Neuronal stem cell (in vitro differentiated cells): ENCODE measurements at regions not wholly inside any gene's neighbourhood (a gene's known extent, or its start where the extent isn't known, plus 50 kb on each side); places are given as distances from the start of the nearest gene placed in this dataset.
A peak's percentile ranks its signal among the peaks of the same experiment; 100 is the strongest.

ENCODE experiments used
- DNase-seq: peaks from one replicate; pipeline ENCODE4 v3.0.0-alpha.2; 2013; ENCODE audit warnings: low spot score
- H2AFZ ChIP-seq: one replicate; pipeline ENCODE4 v1.6.1; 2013; ENCODE audit warnings: mild to moderate bottlenecking, low read length, inconsistent platforms
- H2AK5ac ChIP-seq: 2 replicates; pipeline ENCODE4 v1.6.1; 2013; ENCODE audit warnings: low read depth, mild to moderate bottlenecking, inconsistent platforms, low read length, moderate library complexity, mixed read lengths
- H2BK120ac ChIP-seq: 2 replicates; pipeline ENCODE4 v1.6.1; 2013; ENCODE audit warnings: low read depth, mild to moderate bottlenecking, inconsistent platforms, low read length, moderate library complexity, mixed read lengths
- H2BK12ac ChIP-seq: one replicate; pipeline ENCODE4 v1.6.1; 2013; ENCODE audit warnings: low read length, inconsistent platforms
- H2BK15ac ChIP-seq: 2 replicates; pipeline ENCODE4 v1.6.1; 2013; ENCODE audit warnings: mild to moderate bottlenecking, low read length, inconsistent platforms, mixed read lengths
- H2BK5ac ChIP-seq: one replicate; pipeline ENCODE4 v1.6.1; 2013; ENCODE audit warnings: inconsistent platforms, mild to moderate bottlenecking, low read length, moderate library complexity
- H3K14ac ChIP-seq: one replicate; pipeline ENCODE4 v1.6.1; 2013; ENCODE audit warnings: low read length, inconsistent platforms
- H3K18ac ChIP-seq: 2 replicates; pipeline ENCODE4 v1.6.1; 2013; ENCODE audit warnings: low read length, inconsistent platforms
- H3K23ac ChIP-seq: 2 replicates; pipeline ENCODE4 v1.6.1; 2013; ENCODE audit warnings: low read depth, mild to moderate bottlenecking, mixed read lengths, low read length, inconsistent platforms; ENCODE audit not compliant: poor library complexity
- H3K27ac ChIP-seq: replicated peaks from 3 replicates; pipeline ENCODE4 v1.5.1; 2013; ENCODE audit warnings: low read length, inconsistent platforms
- H3K27me3 ChIP-seq, 3 experiments: 2 replicates each; pipeline ENCODE4 v1.6.1; 2013; ENCODE audit warnings: low read length in 3 of 3, mild to moderate bottlenecking in 2 of 3, inconsistent platforms in 1 of 3, low read depth in 1 of 3, mixed read lengths in 1 of 3, moderate library complexity in 1 of 3; ENCODE audit not compliant: control insufficient read depth in 3 of 3, insufficient read depth in 3 of 3
- H3K36me3 ChIP-seq, 2 donors: replicated peaks in 1 of 2; 2 replicates each; pipeline ENCODE4 v1.6.1; 2013; ENCODE audit warnings: low read length in 2 of 2; ENCODE audit not compliant: control insufficient read depth in 2 of 2, insufficient read depth in 2 of 2
- H3K4ac ChIP-seq: 2 replicates; pipeline ENCODE4 v1.6.1; 2013; ENCODE audit warnings: inconsistent platforms, mild to moderate bottlenecking, low read length, moderate library complexity
- H3K4me1 ChIP-seq, 2 donors: 1 replicate in 1 of 2; 2 replicates in 1 of 2; pipeline ENCODE4 v1.6.1; 2013; ENCODE audit warnings: low read length in 2 of 2, low read depth in 1 of 2; ENCODE audit not compliant: control insufficient read depth in 2 of 2, insufficient read depth in 1 of 2
- H3K4me2 ChIP-seq: one replicate; pipeline ENCODE4 v1.6.1; 2013; ENCODE audit warnings: mild to moderate bottlenecking, low read length, inconsistent platforms; ENCODE audit not compliant: insufficient read depth, poor library complexity, severe bottlenecking
- H3K4me3 ChIP-seq, 2 donors: 2 replicates each; pipeline ENCODE4 v1.5.1; 2013; ENCODE audit warnings: low read length in 2 of 2, mild to moderate bottlenecking in 2 of 2, inconsistent platforms in 1 of 2, moderate library complexity in 1 of 2
- H3K79me1 ChIP-seq: one replicate; pipeline ENCODE4 v1.6.1; 2013; ENCODE audit warnings: low read depth, mild to moderate bottlenecking, inconsistent platforms, low read length, moderate library complexity
- H3K9ac ChIP-seq: one replicate; pipeline ENCODE4 v1.6.1; 2013; ENCODE audit warnings: mild to moderate bottlenecking, low read depth, low read length, inconsistent platforms; ENCODE audit not compliant: poor library complexity
- H3K9me3 ChIP-seq, 2 donors: replicated peaks in 1 of 2; 2 replicates each; pipeline versions ENCODE3 to v1.6.1; 2013; ENCODE audit warnings: low read length in 2 of 2, mild to moderate bottlenecking in 2 of 2, inconsistent platforms in 1 of 2, low read depth in 1 of 2, mixed read lengths in 1 of 2, moderate library complexity in 1 of 2; ENCODE audit not compliant: control insufficient read depth in 2 of 2, insufficient read depth in 1 of 2
- H4K8ac ChIP-seq: one replicate; pipeline ENCODE4 v1.6.1; 2013; ENCODE audit warnings: low read depth, mild to moderate bottlenecking, inconsistent platforms, low read length, moderate library complexity
- H4K91ac ChIP-seq: one replicate; pipeline ENCODE4 v1.6.1; 2013; ENCODE audit warnings: low read length, low read depth, mild to moderate bottlenecking, inconsistent platforms; ENCODE audit not compliant: poor library complexity
- WGBS, 2 donors: extraction: QIAGEN DNeasy Blood & Tissue Kit; methylation state at CpG; one replicate each; pipeline ENCODE4 v1.1.7; 2013; ENCODE audit warnings: missing lambda C conversion rate in 2 of 2, mixed read lengths in 1 of 2; ENCODE audit not compliant: insufficient read length in 2 of 2, insufficient replicate concordance in 1 of 2; ENCODE audit errors: extremely low coverage in 2 of 2; 5-methylcytosine and 5-hydroxymethylcytosine counted together

DNA sequence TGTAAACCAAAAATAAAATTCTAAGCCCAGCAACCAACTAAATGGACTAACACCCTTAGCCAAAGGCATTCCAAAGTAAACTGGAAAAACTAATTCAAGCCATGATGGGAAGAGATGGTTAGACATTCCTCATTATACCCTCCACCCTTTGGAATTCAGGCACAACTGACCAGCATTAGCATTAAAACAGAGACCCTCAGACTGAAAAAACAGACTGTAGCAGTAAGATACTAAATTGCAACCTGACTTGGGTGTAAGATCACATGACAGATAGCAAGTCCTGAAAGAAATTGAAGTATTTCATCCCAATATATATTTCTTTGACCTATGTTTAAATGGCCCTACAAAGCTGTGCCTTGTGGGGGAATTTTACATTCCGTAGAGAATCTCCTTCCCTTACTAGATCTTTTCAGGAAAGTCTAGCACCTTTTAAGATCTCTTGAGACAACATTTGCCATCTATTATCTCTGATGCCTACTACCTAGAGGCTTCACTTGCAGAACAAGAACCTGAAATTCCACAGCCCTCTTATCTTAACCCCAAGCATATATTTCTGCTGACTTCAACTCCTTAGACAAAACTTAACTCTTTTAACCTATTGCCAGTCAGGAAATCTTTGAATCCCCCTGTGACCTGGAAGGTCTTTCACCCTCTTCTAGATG is 750.2 kb upstream of the IGFBP3 start:
- Histone ChIP-seq H3K14ac (no peak overlapping the region), H3K4ac (no peak overlapping the region), H2AFZ (no peak overlapping the region), H2BK15ac (no peak overlapping the region), H2AK5ac (no peak overlapping the region), H3K4me3 (no peak overlapping the region), H3K4me1 (peaks cover 0 to 3% of the 10 kb centered on the region in 2 donors), H3K9ac (no peak overlapping the region), H2BK5ac (no peak overlapping the region), H3K4me2 (no peak overlapping the region), H3K23ac (no peak overlapping the region), H4K91ac (no peak overlapping the region), H3K27me3 (no peaks in the 10 kb centered on the region), H3K18ac (no peak overlapping the region), H3K36me3 (peaks cover 0 to 1% of the 10 kb centered on the region in 2 donors), H2BK12ac (no peak overlapping the region), H4K8ac (no peak overlapping the region), H2BK120ac (no peak overlapping the region), H3K27ac (no peak overlapping the region), H3K79me1 (no peaks in the 10 kb centered on the region), H3K9me3 (no peaks in the 10 kb centered on the region)
- DNase-seq, result no peak
- no CpG with 5 or more reads among the region's 1 CpG for WGBS, 2 donors

DNA sequence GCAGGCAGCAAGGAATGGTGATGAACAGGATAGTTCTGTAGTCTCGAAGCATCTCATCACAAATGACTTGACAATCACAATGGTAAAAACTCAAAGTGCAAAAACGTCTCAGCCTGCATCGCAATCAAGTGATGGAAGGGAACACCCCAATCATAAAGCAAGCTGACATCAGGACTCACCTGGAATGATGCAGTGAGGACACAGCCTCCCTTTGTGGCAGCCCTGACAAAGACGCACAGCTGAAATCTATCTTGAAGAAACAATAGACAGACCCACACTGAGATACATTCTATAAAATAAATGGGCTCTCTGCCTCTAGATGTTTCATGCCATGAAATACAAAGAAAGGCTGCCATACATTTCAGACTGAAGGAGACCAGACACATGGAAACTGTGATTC is 748.0 kb upstream of the IGFBP3 start:
- no peak overlapping the region for H3K18ac ChIP-seq
- no peaks in the 10 kb centered on the region for H3K9me3 ChIP-seq
- H4K8ac ChIP-seq, result no peak overlapping the region
- no peak overlapping the region for H3K4me3 ChIP-seq
- H3K9ac ChIP-seq, result no peak overlapping the region
- no peak overlapping the region for H2BK12ac ChIP-seq
- no peak overlapping the region for H4K91ac ChIP-seq
- no CpG with 5 or more reads among the region's 4 CpGs for WGBS, 2 donors
- H2AFZ ChIP-seq, result no peak overlapping the region
- H3K27ac ChIP-seq, result no peak overlapping the region
- no peak overlapping the region for H2BK120ac ChIP-seq
- no peak overlapping the region for H3K4me2 ChIP-seq
- peaks cover 0 to 1% of the 10 kb centered on the region in 2 donors for H3K36me3 ChIP-seq
- no peaks in the 10 kb centered on the region for H3K27me3 ChIP-seq
- no peak overlapping the region for H3K4ac ChIP-seq
- peaks cover 0 to 3% of the 10 kb centered on the region in 2 donors for H3K4me1 ChIP-seq
- H2BK5ac ChIP-seq, result no peak overlapping the region
- H3K23ac ChIP-seq, result no peak overlapping the region
- no peak overlapping the region for H2BK15ac ChIP-seq
- H2AK5ac ChIP-seq, result no peak overlapping the region
- H3K14ac ChIP-seq, result no peak overlapping the region
- no peaks in the 10 kb centered on the region for H3K79me1 ChIP-seq
- DNase-seq, result no peak

DNA sequence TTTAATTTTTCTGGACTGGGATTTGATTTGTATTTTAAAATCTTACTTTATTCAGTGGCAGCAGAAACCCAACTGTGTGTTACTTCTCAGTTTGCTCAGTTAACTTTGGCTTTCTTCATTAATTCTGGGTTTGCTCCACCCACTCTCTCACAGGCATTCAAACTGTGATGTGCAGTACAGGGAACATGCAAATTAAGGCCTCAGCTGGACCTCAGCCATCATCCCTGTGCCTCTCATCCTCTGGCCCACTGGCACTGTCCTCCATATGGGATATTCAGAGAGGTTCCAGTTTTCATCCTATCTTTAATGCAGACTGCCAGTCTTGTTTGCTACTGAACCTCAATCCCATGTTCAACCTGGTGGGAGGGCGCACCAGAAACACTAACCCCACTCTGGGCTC is 743.4 kb upstream of the IGFBP3 start:
- no peaks in the 10 kb centered on the region for H3K27me3 ChIP-seq
- no peak overlapping the region for H2AFZ ChIP-seq
- H2BK120ac ChIP-seq, result no peak overlapping the region
- H3K14ac ChIP-seq, result no peak overlapping the region
- H2AK5ac ChIP-seq, result no peak overlapping the region
- H3K4me1 ChIP-seq, result no peaks in the 10 kb centered on the region
- H3K4me2 ChIP-seq, result no peak overlapping the region
- no peak overlapping the region for H3K9ac ChIP-seq
- H4K91ac ChIP-seq, result no peak overlapping the region
- H3K18ac ChIP-seq, result no peak overlapping the region
- no peak overlapping the region for H2BK5ac ChIP-seq
- H3K9me3 ChIP-seq, result no peaks in the 10 kb centered on the region
- no peak overlapping the region for H3K4ac ChIP-seq
- H3K27ac ChIP-seq, result no peak overlapping the region
- H2BK15ac ChIP-seq, result no peak overlapping the region
- no CpG with 5 or more reads among the region's 1 CpG for WGBS, 2 donors
- H2BK12ac ChIP-seq, result no peak overlapping the region
- no peak for DNase-seq
- H4K8ac ChIP-seq, result no peak overlapping the region
- no peaks in the 10 kb centered on the region for H3K36me3 ChIP-seq
- H3K4me3 ChIP-seq, result no peak overlapping the region
- no peaks in the 10 kb centered on the region for H3K79me1 ChIP-seq
- H3K23ac ChIP-seq, result no peak overlapping the region

DNA sequence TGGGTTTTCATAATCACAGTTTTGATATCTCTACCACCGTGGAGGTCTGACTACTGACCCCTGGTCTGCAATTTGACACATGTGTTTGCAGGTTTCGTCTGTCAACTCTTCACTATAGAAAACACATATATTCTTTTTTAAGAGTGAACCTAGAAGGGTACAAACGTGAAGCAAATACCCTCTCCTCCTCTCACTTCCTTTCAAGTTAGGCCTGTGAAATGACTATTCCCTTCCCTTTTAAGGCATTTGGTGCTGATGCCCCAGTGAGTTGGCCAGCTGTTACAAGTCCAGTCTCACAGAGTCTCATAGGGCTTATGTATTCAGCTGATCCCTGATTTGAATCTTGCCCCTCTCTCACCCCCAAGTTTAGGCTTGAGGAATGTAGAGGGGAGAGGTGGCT is 742.0 kb upstream of the IGFBP3 start:
- WGBS, 2 donors, result no CpG with 5 or more reads among the region's 3 CpGs
- Histone ChIP-seq H2BK120ac (no peak overlapping the region), H2AFZ (no peak overlapping the region), H3K14ac (no peak overlapping the region), H3K18ac (no peak overlapping the region), H3K4me1 (no peaks in the 10 kb centered on the region), H3K4me2 (no peak overlapping the region), H3K9ac (no peak overlapping the region), H3K79me1 (no peaks in the 10 kb centered on the region), H4K8ac (no peak overlapping the region), H2AK5ac (no peak overlapping the region), H4K91ac (no peak overlapping the region), H3K4me3 (no peak overlapping the region), H3K27me3 (no peaks in the 10 kb centered on the region), H3K23ac (no peak overlapping the region), H3K36me3 (no peaks in the 10 kb centered on the region), H2BK15ac (no peak overlapping the region), H2BK12ac (peak overlapping the region; percentile 95), H2BK5ac (no peak overlapping the region), H3K9me3 (no peaks in the 10 kb centered on the region), H3K27ac (no peak overlapping the region), H3K4ac (no peak overlapping the region)
- DNase-seq, result no peak
